OCI-LY1 (cell line): ENCODE measurements at regions not wholly inside any gene's neighbourhood (a gene's known extent, or its start where the extent isn't known, plus 50 kb on each side); places are given as distances from the start of the nearest gene placed in this dataset.

Experiments
- CTCF ChIP-seq: fragments of 200-600 bp; sonication (generic), shearing (Covaris generic); IDR thresholded peaks from 2 replicates; pipeline ENCODE4 v1.5.1; 2017; ENCODE audit warnings: mild to moderate bottlenecking, antibody characterized with exemption, low read length, moderate library complexity, mixed read lengths
- EZH2 ChIP-seq: fragments of 200-600 bp; sonication (generic), shearing (Covaris generic); IDR thresholded peaks from 2 replicates; pipeline ENCODE4 v1.8.0; 2017; ENCODE audit warnings: borderline replicate concordance, mixed run types, mild to moderate bottlenecking, antibody characterized with exemption, low read length, moderate library complexity, mixed read lengths

DNA sequence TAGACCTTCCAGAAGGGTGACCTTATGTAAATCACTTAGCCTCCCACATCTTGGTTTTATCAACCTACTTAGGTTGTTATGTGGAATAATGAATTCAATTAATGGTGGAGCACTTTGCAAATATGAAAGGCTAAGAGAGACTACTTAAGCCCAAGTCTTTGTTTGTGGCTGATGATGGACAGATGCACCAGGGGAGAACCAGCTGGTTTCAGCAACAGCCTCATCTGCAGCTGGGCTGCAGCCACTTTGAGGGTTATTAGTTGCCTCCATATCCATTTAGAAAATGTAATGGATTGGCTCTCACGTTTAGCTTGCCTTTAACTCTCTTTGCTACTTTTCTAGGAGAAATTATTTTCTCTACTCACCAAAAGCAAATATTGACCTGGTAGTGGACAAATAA is 146.6 kb downstream of the ESM1 start:
- TF ChIP-seq CTCF = no peak
- TF ChIP-seq EZH2 = no peak
